ENCODE measurements at regions not wholly inside any gene's neighbourhood (a gene's known extent, or its start where the extent isn't known, plus 50 kb on each side); places are given as distances from the start of the nearest gene placed in this dataset.

DNA sequence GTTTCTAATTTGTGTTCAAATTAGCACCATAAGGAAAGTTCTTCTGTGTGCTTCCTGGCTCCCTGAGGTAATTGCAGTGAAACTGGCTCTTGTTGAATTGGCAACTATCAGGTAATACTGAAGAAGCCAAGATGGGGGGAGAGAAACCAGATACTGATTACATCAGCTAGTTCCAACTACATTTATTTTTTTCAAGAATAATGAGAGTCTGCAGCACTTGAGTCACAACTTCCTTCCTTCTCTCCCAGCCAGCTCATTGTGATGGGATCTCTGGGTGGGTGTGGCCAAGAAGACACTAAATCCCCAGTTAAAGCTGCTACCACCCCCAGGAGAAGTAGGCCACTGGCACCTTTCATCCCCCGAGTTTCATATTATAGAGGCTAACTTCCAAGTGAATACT, 100.7 kb upstream of the RXFP2 start:
- H3K9me3 ChIP-seq (replicated peaks; ENCODE audit: control insufficient read depth, insufficient read depth, low read length): no peaks in the 10 kb centered on the region
- H3K4me1 ChIP-seq (ENCODE audit: control insufficient read depth, insufficient read depth, low read length): no peaks in the 10 kb centered on the region
- ChIA-PET CTCF (no interaction called here), POLR2A (no interaction called here), SMC1A (ENCODE audit: uncharacterized antibody, unreplicated experiment) (no interaction called here), RAD21 (ENCODE audit: unreplicated experiment) (no interaction called here)
- FAIRE-seq (no peak), ATAC-seq (no peak), DNase-seq (ENCODE audit: low read depth, low spot score) (no peak)
- no peaks in the 10 kb centered on the region for H3K27me3 ChIP-seq (replicated peaks in 1 of 2; ENCODE audit: control insufficient read depth in 2 of 2, insufficient read depth in 2 of 2, low read length in 1 of 2)
- H3K4me3 ChIP-seq: no peak overlapping the region
- no peaks in the 10 kb centered on the region for H4K20me1 ChIP-seq (ENCODE audit: control insufficient read depth, insufficient read depth)
- 0% methylated on average over 1 of the region's 1 CpG for WGBS (ENCODE audit: insufficient coverage, insufficient replicate concordance, low lambda C conversion rate, missing lambda C conversion rate)
- intact Hi-C loops (cut with micrococcal nuclease; ENCODE audit: unreplicated experiment) (no loop called here), in situ Hi-C loops (cut with MboI) (no loop called here)
- H3K4me2 ChIP-seq (ENCODE audit: control insufficient read depth, insufficient read depth): no peak overlapping the region
- no peaks in the 10 kb centered on the region for H3K36me3 ChIP-seq (ENCODE audit: control insufficient read depth in 2 of 2, insufficient read depth in 2 of 2, low read length in 1 of 2)
- no peaks in the 10 kb centered on the region for H3K79me2 ChIP-seq (ENCODE audit: control insufficient read depth, insufficient read depth, low read length)
- H3K9ac ChIP-seq (ENCODE audit: control insufficient read depth, insufficient read depth, low read length): no peak overlapping the region
- no peak overlapping the region for H3K27ac ChIP-seq (ENCODE audit: control insufficient read depth, insufficient read depth)
- BruUV-seq (replicated peaks): no TSS peak
- H2AFZ ChIP-seq (ENCODE audit: control insufficient read depth, low read depth, low read length): no peak overlapping the region
- TF ChIP-seq CEBPB (IDR thresholded peaks at IDR 0.05; ENCODE audit: borderline replicate concordance in 1 of 2, low read depth in 2 of 2, low read length in 2 of 2) (no peak), NFYB (IDR thresholded peaks at IDR 0.05; ENCODE audit: insufficient read depth, low read depth, low read length) (no peak), FOS (IDR thresholded peaks at IDR 0.05; ENCODE audit: borderline replicate concordance, extremely low read depth, insufficient read length) (no peak), SIN3A (IDR thresholded peaks at IDR 0.05; ENCODE audit: low read depth, low read length) (no peak), ATF3 (IDR thresholded peaks at IDR 0.05; ENCODE audit: borderline replicate concordance, extremely low read depth, low read depth, low read length) (no peak), IKZF1 (conservative IDR thresholded peaks at IDR 0.05) (no peak), SREBF1 (IDR thresholded peaks at IDR 0.05; ENCODE audit: low read length) (no peak), CBX3 (IDR thresholded peaks at IDR 0.05; ENCODE audit: borderline replicate concordance, low read depth) (no peak), MEF2A (IDR thresholded peaks at IDR 0.05; ENCODE audit: insufficient read depth, low read depth, low read length) (no peak), ETV6 (conservative IDR thresholded peaks at IDR 0.05 in 1 of 2, IDR thresholded peaks at IDR 0.05 in 1 of 2; ENCODE audit: borderline replicate concordance in 1 of 2, low read depth in 1 of 2) (no peak), HDAC6 (IDR thresholded peaks at IDR 0.05; ENCODE audit: unreplicated experiment) (no peak), ZNF24 (IDR thresholded peaks at IDR 0.05) (no peak), MYC (IDR thresholded peaks at IDR 0.05; ENCODE audit: insufficient read depth, insufficient read length, insufficient replicate concordance, low read length, severe bottlenecking) (no peak), PRDM15 (CRISPR knock-in tag; IDR thresholded peaks at IDR 0.05) (no peak), MEF2B (IDR thresholded peaks at IDR 0.05; ENCODE audit: partially characterized antibody, poor library complexity, severe bottlenecking) (no peak)
- TF ChIP-seq, protein P1, sequence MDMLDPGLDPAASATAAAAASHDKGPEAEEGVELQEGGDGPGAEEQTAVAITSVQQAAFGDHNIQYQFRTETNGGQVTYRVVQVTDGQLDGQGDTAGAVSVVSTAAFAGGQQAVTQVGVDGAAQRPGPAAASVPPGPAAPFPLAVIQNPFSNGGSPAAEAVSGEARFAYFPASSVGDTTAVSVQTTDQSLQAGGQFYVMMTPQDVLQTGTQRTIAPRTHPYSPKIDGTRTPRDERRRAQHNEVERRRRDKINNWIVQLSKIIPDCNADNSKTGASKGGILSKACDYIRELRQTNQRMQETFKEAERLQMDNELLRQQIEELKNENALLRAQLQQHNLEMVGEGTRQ (IDR thresholded peaks at IDR 0.05; ENCODE audit: borderline replicate concordance, low read depth, low read length): no peak

All from GM12878 (cell line).